Caco-2 (cell line): ENCODE measurements at regions not wholly inside any gene's neighbourhood (a gene's known extent, or its start where the extent isn't known, plus 50 kb on each side); places are given as distances from the start of the nearest gene placed in this dataset.

Experiments used
- BruUV-seq: library from RNA; stranded (reverse); fragments of 400-500 nt; replicated peaks from 2 replicates; lab custom pipeline; 2021; lab: Mats Ljungman, UMichigan
- CTCF ChIA-PET: fragments of 300-600 bp; sonication (Branson Sonifier 250); formaldehyde crosslinking; loops from one replicate; lab custom pipeline; 2022; ENCODE audit warnings: antibody characterized with exemption; lab: Charles Lee
- POLR2A ChIA-PET: fragments of 300-600 bp; sonication (Branson Sonifier 250); formaldehyde crosslinking; loops from one replicate; lab custom pipeline; 2022; ENCODE audit warnings: antibody characterized with exemption; lab: Charles Lee
- DNase-seq, 2 experiments: peaks; one replicate each; pipeline versions ENCODE4 v3.0.0 to v3.0.0-alpha.2; 2020 to 2022
- H3K27me3 ChIP-seq: replicated peaks from 2 replicates; pipeline ENCODE4 v1.6.0; 2011; ENCODE audit warnings: low read length; ENCODE audit not compliant: control insufficient read depth, insufficient read depth
- H3K36me3 ChIP-seq: 2 replicates; pipeline ENCODE4 v1.5.1; 2011; ENCODE audit warnings: low read length; ENCODE audit not compliant: control insufficient read depth, insufficient read depth
- H3K4me1 ChIP-seq: fragments of 250-450 bp; sonication (Bioruptor Pico); 2 replicates; pipeline ENCODE4 v1.5.1; 2020; ENCODE audit warnings: mild to moderate bottlenecking
- H3K4me3 ChIP-seq: 2 replicates; pipeline ENCODE4 v1.5.1; 2011; ENCODE audit warnings: low read depth, mild to moderate bottlenecking, control low read depth, low read length
- H3K9me3 ChIP-seq: fragments of 250-450 bp; sonication (Bioruptor Pico); 2 replicates; pipeline ENCODE4 v1.5.1; 2020; ENCODE audit warnings: mild to moderate bottlenecking, moderate library complexity
- H3K27ac Mint-ChIP-seq: one replicate; pipeline ENCODE4 v1.8.0; 2022; ENCODE audit warnings: mixed read lengths; ENCODE audit not compliant: unreplicated experiment
- H3K27me3 Mint-ChIP-seq: one replicate; pipeline ENCODE4 v1.8.0; 2022; ENCODE audit warnings: mixed read lengths; ENCODE audit not compliant: insufficient read depth, unreplicated experiment
- H3K36me3 Mint-ChIP-seq: one replicate; pipeline ENCODE4 v1.8.0; 2022; ENCODE audit warnings: mild to moderate bottlenecking, mixed read lengths; ENCODE audit not compliant: insufficient read depth, unreplicated experiment
- H3K4me1 Mint-ChIP-seq: one replicate; pipeline ENCODE4 v1.8.0; 2022; ENCODE audit warnings: low read depth, mixed read lengths; ENCODE audit not compliant: unreplicated experiment
- H3K4me3 Mint-ChIP-seq: one replicate; pipeline ENCODE4 v1.8.0; 2022; ENCODE audit warnings: mild to moderate bottlenecking, moderate library complexity, mixed read lengths; ENCODE audit not compliant: unreplicated experiment
- H3K9me3 Mint-ChIP-seq: one replicate; pipeline ENCODE4 v1.8.0; 2022; ENCODE audit warnings: mixed read lengths; ENCODE audit not compliant: unreplicated experiment
- CTCF ChIP-seq, 2 experiments: fragments of 200-600 bp in 1 of 2; IDR thresholded peaks; 1 replicate in 1 of 2; 2 replicates in 1 of 2; pipeline versions ENCODE4 v1.5.1 to v1.8.0; 2011 to 2022; ENCODE audit warnings: antibody characterized with exemption in 1 of 2, control low read depth in 1 of 2, inconsistent platforms in 1 of 2, low read depth in 1 of 2, low read length in 1 of 2, mild to moderate bottlenecking in 1 of 2, moderate library complexity in 1 of 2; ENCODE audit not compliant: insufficient read depth in 1 of 2, severe bottlenecking in 1 of 2, unreplicated experiment in 1 of 2
- intact Hi-C: fragments of 100-400 bp; cut with micrococcal nuclease; formaldehyde crosslinking; loops from one replicate; pipeline ENCODE4 v1.10.0; 2022; ENCODE audit not compliant: unreplicated experiment

DNA sequence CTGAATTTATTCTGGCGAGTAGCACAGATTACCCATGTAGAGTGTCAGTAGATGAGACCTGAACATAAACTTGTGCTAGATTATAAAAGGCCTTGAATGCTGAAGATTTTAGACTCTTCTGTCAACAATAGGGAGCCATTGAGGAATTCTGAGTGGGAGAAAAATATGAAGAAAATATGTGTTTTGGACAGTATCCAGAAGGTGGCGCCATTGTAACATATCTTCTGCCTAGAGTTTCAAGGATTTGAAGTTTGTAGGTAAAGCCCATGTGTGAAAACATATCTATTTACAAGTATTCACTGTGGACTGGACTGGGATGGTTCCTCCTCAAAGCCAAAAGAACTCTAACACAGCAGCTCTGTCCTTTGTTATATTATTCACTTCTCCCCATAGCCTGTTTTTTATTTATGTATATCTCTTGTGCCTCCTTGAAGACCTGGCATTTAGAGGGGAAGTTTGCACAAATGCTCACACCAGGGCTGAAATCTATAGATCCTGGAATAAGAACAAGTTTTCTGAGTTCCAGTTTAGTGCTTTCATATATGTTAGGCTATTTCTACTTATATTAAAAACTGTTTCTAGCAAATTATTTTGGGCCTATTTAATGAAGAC lies 124.9 kb downstream of the RDH14 start:
- ChIA-PET CTCF (no interaction called here), POLR2A (no interaction called here)
- no TSS peak for BruUV-seq
- Mint-ChIP-seq H3K36me3 (no peaks in the 10 kb centered on the region), H3K27me3 (peaks cover 14% of the 10 kb centered on the region), H3K4me1 (no peaks in the 10 kb centered on the region), H3K9me3 (no peaks in the 10 kb centered on the region), H3K27ac (no peak overlapping the region), H3K4me3 (no peak overlapping the region)
- DNase-seq = peak in 1 of 2 experiments; percentile 58
- intact Hi-C loops = loop anchor here (1.0 to 10.0 kb wide), 7 partner anchors 20 to 1429 kb away; no protein-coding TSS in a partner anchor
- no peaks in the 10 kb centered on the region for H3K9me3 ChIP-seq
- no peaks in the 10 kb centered on the region for H3K36me3 ChIP-seq
- H3K4me1 ChIP-seq = no peaks in the 10 kb centered on the region
- H3K4me3 ChIP-seq = no peak overlapping the region
- TF ChIP-seq CTCF (IDR thresholded peaks at IDR 0.05; ENCODE audit: insufficient read depth in 1 of 2, low read depth in 1 of 2, low read length in 1 of 2, severe bottlenecking in 1 of 2, unreplicated experiment in 1 of 2) = peak; percentile 63 to 66
- no peaks in the 10 kb centered on the region; the same call in 1 of the 2 replicates for H3K27me3 ChIP-seq

DNA sequence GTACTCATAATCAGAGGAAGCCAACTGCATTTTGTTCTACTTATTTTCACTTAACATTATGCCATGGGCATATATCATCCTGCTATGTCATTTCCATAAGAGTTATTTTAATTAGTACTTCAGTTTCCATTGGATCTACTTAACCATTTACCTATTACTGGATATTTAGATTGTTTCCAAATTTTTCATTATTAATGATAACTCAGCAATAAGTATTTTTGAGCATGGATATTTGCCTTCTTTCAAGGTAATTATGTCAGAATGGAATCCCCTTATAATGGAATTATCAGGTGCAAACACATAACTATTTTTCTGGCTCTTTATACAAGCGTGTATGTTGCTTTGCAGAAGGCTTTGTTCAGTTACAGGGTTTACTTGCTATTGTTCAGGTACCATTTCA lies 126.6 kb downstream of the RDH14 start:
- BruUV-seq = no TSS peak
- no peaks in the 10 kb centered on the region for H3K4me1 Mint-ChIP-seq

DNA sequence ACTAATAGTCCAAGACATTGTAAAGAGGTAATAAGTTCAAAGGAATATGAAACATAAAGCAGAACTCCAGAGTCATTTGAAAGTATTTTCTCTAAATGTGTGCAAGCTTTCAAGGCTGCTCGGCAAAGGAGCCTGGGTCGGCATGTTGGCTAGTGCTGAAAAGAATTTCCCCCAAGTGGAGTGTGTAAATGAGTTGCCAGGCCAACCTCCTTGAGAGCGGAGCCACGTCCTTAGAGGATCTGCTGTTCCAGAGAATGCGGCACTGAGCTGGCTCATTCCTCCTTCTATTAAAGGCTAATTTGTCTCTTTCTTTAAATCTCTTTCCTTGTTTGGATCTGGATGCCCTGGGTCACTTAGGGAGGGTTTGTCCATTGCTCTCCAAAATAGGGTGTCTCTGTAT lies 127.5 kb downstream of the RDH14 start:
- Mint-ChIP-seq H3K27me3 (peaks cover 16% of the 10 kb centered on the region), H3K4me3 (no peak overlapping the region), H3K27ac (no peak overlapping the region), H3K9me3 (no peaks in the 10 kb centered on the region), H3K36me3 (no peaks in the 10 kb centered on the region), H3K4me1 (no peaks in the 10 kb centered on the region)
- Histone ChIP-seq H3K4me1 (no peaks in the 10 kb centered on the region), H3K9me3 (no peaks in the 10 kb centered on the region), H3K27me3 (no peaks in the 10 kb centered on the region; the same call in 1 of the 2 replicates), H3K4me3 (no peak overlapping the region), H3K36me3 (no peaks in the 10 kb centered on the region)
- TF ChIP-seq CTCF (IDR thresholded peaks at IDR 0.05; ENCODE audit: insufficient read depth in 1 of 2, low read depth in 1 of 2, low read length in 1 of 2, severe bottlenecking in 1 of 2, unreplicated experiment in 1 of 2) = no peak
- no peak for DNase-seq
- intact Hi-C loops = loop anchor here (10.0 kb wide), 1 partner anchor 1432 kb away; no protein-coding TSS in a partner anchor
- ChIA-PET CTCF (no interaction called here), POLR2A (no interaction called here)
- BruUV-seq = no TSS peak

More for the DNA sequence above, 126.6 kb downstream of the RDH14 start:
- ChIA-PET POLR2A (no interaction called here), CTCF (no interaction called here)
- H3K36me3 ChIP-seq = no peaks in the 10 kb centered on the region
- no peak overlapping the region for H3K4me3 Mint-ChIP-seq
- no peaks in the 10 kb centered on the region for H3K4me1 ChIP-seq
- no peak for TF ChIP-seq CTCF (IDR thresholded peaks at IDR 0.05; ENCODE audit: insufficient read depth in 1 of 2, low read depth in 1 of 2, low read length in 1 of 2, severe bottlenecking in 1 of 2, unreplicated experiment in 1 of 2)
- peaks cover 16% of the 10 kb centered on the region for H3K27me3 Mint-ChIP-seq
- H3K4me3 ChIP-seq = no peak overlapping the region
- no peak overlapping the region for H3K27ac Mint-ChIP-seq
- H3K9me3 Mint-ChIP-seq = no peaks in the 10 kb centered on the region
- H3K27me3 ChIP-seq = no peaks in the 10 kb centered on the region; the same call in 1 of the 2 replicates
- intact Hi-C loops = loop anchor here (10.0 kb wide), 1 partner anchor 1431 kb away; no protein-coding TSS in a partner anchor
- H3K36me3 Mint-ChIP-seq = no peaks in the 10 kb centered on the region
- H3K9me3 ChIP-seq = no peaks in the 10 kb centered on the region
- no peak for DNase-seq
